GM10266 (cell line): ENCODE measurements at regions not wholly inside any gene's neighbourhood (a gene's known extent, or its start where the extent isn't known, plus 50 kb on each side); places are given as distances from the start of the nearest gene placed in this dataset.

Experiments used
- DNase-seq: peaks from one replicate; pipeline ENCODE4 v3.0.0; 2012; ENCODE audit errors: extremely low spot score
- CTCF ChIP-seq: IDR thresholded peaks from 2 replicates; pipeline ENCODE4 v1.5.1; 2012; ENCODE audit warnings: mild to moderate bottlenecking, low read depth; ENCODE audit not compliant: control insufficient read depth, insufficient read depth; ENCODE audit errors: missing control alignments

- TF ChIP-seq CTCF: no peak
- DNase-seq: no peak
Observed at GRCh38 chr9:119487118-119487827, 118.0 kb upstream of the BRINP1 start.

GRCh38 chr9:119483153-119483552, 113.9 kb upstream of the BRINP1 start:
- DNase-seq: no peak
- TF ChIP-seq CTCF: no peak

GRCh38 chr9:119477197-119477596, 108.0 kb upstream of the BRINP1 start:
- no peak for DNase-seq
- no peak for TF ChIP-seq CTCF

GRCh38 chr9:119458068-119458467, 88.8 kb upstream of the BRINP1 start:
- no peak for DNase-seq
- no peak for TF ChIP-seq CTCF

GRCh38 chr9:119453980-119454379, 84.7 kb upstream of the BRINP1 start:
- no peak for DNase-seq
- no peak for TF ChIP-seq CTCF

GRCh38 chr9:119453490-119453911, 84.3 kb upstream of the BRINP1 start:
- no peak for DNase-seq

More at GRCh38 chr9:119453490-119453911, 84.3 kb upstream of the BRINP1 start:
- TF ChIP-seq CTCF: no peak
